OCI-LY3 (cell line): ENCODE measurements at regions not wholly inside any gene's neighbourhood (a gene's known extent, or its start where the extent isn't known, plus 50 kb on each side); places are given as distances from the start of the nearest gene placed in this dataset.

ENCODE experiments used
- CTCF ChIP-seq: fragments of 200-600, 300-600 bp; sonication (generic); IDR thresholded peaks from 2 replicates; pipeline ENCODE4 v1.5.1; 2014; ENCODE audit warnings: antibody characterized with exemption, low read length, low read depth
- EZH2phosphoT487 ChIP-seq: fragments of 200-600 bp; shearing (Covaris generic); IDR thresholded peaks from 2 replicates; pipeline ENCODE4 v1.6.1; 2018; ENCODE audit warnings: antibody characterized with exemption, mixed run types, low read depth

- no peak for TF ChIP-seq CTCF
- TF ChIP-seq EZH2phosphoT487: no peak
Observed at GRCh38 chr7:52053525-52053924, 736.9 kb upstream of the COBL start.
